MCF 10A (cell line): ENCODE measurements at regions not wholly inside any gene's neighbourhood (a gene's known extent, or its start where the extent isn't known, plus 50 kb on each side); places are given as distances from the start of the nearest gene placed in this dataset.

Experiments used
- BruUV-seq: library from RNA; stranded (reverse); fragments of 400-500 nt; replicated peaks from 2 replicates; lab custom pipeline; 2021; lab: Mats Ljungman, UMichigan
- CTCF ChIA-PET: fragments of 300-600 bp; sonication (Branson Sonifier 250); formaldehyde crosslinking; extraction: SDS; loops from one replicate; lab custom pipeline; 2021; ENCODE audit warnings: antibody characterized with exemption, inconsistent platforms; lab: Yijun Ruan, JAX
- POLR2A ChIA-PET: fragments of 300-600, 350-650 bp; sonication (Branson Sonifier 250); formaldehyde crosslinking; extraction: SDS; loops from one replicate; lab custom pipeline; 2020; ENCODE audit warnings: antibody characterized with exemption, inconsistent platforms; lab: Yijun Ruan, JAX
- DNase-seq: peaks from one replicate; pipeline ENCODE4 v3.0.0-alpha.2; 2018; ENCODE audit not compliant: unreplicated experiment
- H3K27ac Mint-ChIP-seq: one replicate; pipeline ENCODE4 v1.8.0; 2022; ENCODE audit warnings: mild to moderate bottlenecking, low read depth, mixed read lengths; ENCODE audit not compliant: unreplicated experiment
- H3K27me3 Mint-ChIP-seq: one replicate; pipeline ENCODE4 v1.8.0; 2022; ENCODE audit warnings: mixed read lengths; ENCODE audit not compliant: insufficient read depth, unreplicated experiment
- H3K36me3 Mint-ChIP-seq: one replicate; pipeline ENCODE4 v1.8.0; 2022; ENCODE audit warnings: mild to moderate bottlenecking, moderate library complexity, mixed read lengths; ENCODE audit not compliant: insufficient read depth, unreplicated experiment
- H3K4me1 Mint-ChIP-seq: one replicate; pipeline ENCODE4 v1.8.0; 2022; ENCODE audit warnings: mixed read lengths; ENCODE audit not compliant: insufficient read depth, unreplicated experiment
- H3K4me3 Mint-ChIP-seq: one replicate; pipeline ENCODE4 v1.8.0; 2022; ENCODE audit warnings: mild to moderate bottlenecking, moderate library complexity, mixed read lengths; ENCODE audit not compliant: unreplicated experiment
- H3K9me3 Mint-ChIP-seq: one replicate; pipeline ENCODE4 v1.8.0; 2022; ENCODE audit warnings: mixed read lengths; ENCODE audit not compliant: unreplicated experiment
- CTCF ChIP-seq: fragments of 200-600 bp; IDR thresholded peaks from one replicate; pipeline ENCODE4 v1.8.0; 2022; ENCODE audit warnings: antibody characterized with exemption, mild to moderate bottlenecking; ENCODE audit not compliant: unreplicated experiment
- intact Hi-C: fragments of 100-400 bp; cut with micrococcal nuclease; formaldehyde crosslinking; loops from 2 replicates; pipeline ENCODE4 v1.14.1; 2022

DNA sequence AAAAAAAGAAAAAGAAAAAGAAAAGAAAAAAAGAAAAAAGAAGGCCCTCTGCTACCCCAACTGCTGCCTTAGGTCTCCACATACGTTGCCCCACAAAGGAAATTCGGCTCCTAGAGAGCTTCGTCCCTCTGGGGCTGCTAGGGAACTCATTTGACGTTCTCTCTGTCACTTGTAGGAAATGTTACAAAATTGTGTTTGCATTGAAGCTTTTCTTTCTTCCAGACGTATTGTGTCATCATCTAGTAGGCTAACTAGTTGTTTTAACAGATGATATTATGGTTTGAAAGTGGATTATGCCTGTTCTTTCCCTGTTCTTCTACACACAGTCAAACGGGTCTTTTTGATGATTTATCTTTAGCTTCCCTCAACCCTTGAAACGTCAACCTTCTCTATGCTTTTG lies 125.3 kb downstream of the BDH1 start:
- H3K36me3 Mint-ChIP-seq, result no peaks in the 10 kb centered on the region
- no peak overlapping the region for H3K27ac Mint-ChIP-seq
- DNase-seq, result no peak
- intact Hi-C loops, result no loop called here
- POLR2A ChIA-PET, result interaction anchor here (1.1 to 1.2 kb wide), 2 partner anchors 8 to 12 kb away, joined by 3 read pairs; no protein-coding TSS in a partner anchor
- peaks cover 23% of the 10 kb centered on the region for H3K4me1 Mint-ChIP-seq
- no peak for TF ChIP-seq CTCF
- no TSS peak for BruUV-seq
- no peaks in the 10 kb centered on the region for H3K9me3 Mint-ChIP-seq
- H3K27me3 Mint-ChIP-seq, result peaks cover 11% of the 10 kb centered on the region
- CTCF ChIA-PET, result interaction anchor here (0.6 to 1.2 kb wide), 2 partner anchors 22 to 24 kb away, joined by 3 read pairs; no protein-coding TSS in a partner anchor
- H3K4me3 Mint-ChIP-seq, result no peak overlapping the region

GRCh38 chr3:197428952-197429351 lies 126.8 kb downstream of the BDH1 start:
- intact Hi-C loops, result no loop called here
- H3K4me1 Mint-ChIP-seq, result peaks cover 23% of the 10 kb centered on the region
- H3K36me3 Mint-ChIP-seq, result no peaks in the 10 kb centered on the region
- peaks cover 20% of the 10 kb centered on the region for H3K27me3 Mint-ChIP-seq
- BruUV-seq, result no TSS peak
- CTCF ChIA-PET, result interaction anchor here (0.6 kb wide), 2 partner anchors 48 to 150 kb away, joined by 3 read pairs; no protein-coding TSS in a partner anchor
- H3K27ac Mint-ChIP-seq, result no peak overlapping the region
- DNase-seq, result no peak
- H3K4me3 Mint-ChIP-seq, result no peak overlapping the region
- POLR2A ChIA-PET, result interaction anchor here (1.0 to 1.4 kb wide), 2 partner anchors 10 to 34 kb away, joined by 3 to 4 read pairs; no protein-coding TSS in a partner anchor
- no peak for TF ChIP-seq CTCF
- H3K9me3 Mint-ChIP-seq, result no peaks in the 10 kb centered on the region

DNA sequence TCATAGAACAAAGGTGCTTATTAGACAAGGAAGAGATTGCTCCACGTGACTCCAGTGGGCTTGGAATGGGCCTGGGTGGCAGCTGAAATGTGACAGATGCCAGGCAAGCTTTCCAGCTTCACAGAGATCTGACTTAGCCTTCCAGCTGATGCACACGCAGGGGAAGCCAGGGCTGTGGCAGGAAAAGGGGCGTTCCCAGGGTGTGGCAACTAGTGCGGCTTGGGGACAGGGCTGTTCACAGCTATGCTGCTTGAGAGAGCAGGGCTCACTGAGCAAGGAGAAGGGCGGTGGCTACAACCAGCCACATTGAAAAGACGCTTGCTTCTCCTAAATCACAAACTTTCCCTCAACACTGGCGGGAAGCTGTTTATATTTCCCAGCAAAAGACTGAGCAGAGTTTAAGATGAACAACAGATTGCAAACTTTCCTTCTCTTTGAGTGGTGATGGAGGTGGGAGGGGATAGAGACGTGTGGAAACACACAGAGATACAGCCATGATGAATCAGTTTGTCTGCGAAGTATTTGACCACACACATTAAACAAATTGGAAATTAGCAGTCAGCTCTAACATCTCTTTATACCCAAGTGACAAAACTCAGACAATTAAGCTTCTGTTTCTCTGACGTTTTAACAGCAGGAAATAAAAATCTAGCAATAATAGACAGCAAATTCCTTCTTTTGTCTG lies 127.5 kb downstream of the BDH1 start:
- peaks cover 20% of the 10 kb centered on the region for H3K27me3 Mint-ChIP-seq
- no peaks in the 10 kb centered on the region for H3K9me3 Mint-ChIP-seq
- intact Hi-C loops, result no loop called here
- BruUV-seq, result no TSS peak
- ChIA-PET POLR2A (interaction anchor here (1.0 to 1.4 kb wide), 2 partner anchors 11 to 33 kb away, joined by 3 to 4 read pairs; no protein-coding TSS in a partner anchor), CTCF (interaction anchor here (0.6 kb wide), 3 partner anchors 30 to 150 kb away, joined by 3 read pairs; no protein-coding TSS in a partner anchor)
- TF ChIP-seq CTCF, result no peak
- H3K4me1 Mint-ChIP-seq, result peaks cover 23% of the 10 kb centered on the region
- peak; percentile 30 for DNase-seq
- no peaks in the 10 kb centered on the region for H3K36me3 Mint-ChIP-seq
- no peak overlapping the region for H3K4me3 Mint-ChIP-seq
- H3K27ac Mint-ChIP-seq, result no peak overlapping the region

DNA sequence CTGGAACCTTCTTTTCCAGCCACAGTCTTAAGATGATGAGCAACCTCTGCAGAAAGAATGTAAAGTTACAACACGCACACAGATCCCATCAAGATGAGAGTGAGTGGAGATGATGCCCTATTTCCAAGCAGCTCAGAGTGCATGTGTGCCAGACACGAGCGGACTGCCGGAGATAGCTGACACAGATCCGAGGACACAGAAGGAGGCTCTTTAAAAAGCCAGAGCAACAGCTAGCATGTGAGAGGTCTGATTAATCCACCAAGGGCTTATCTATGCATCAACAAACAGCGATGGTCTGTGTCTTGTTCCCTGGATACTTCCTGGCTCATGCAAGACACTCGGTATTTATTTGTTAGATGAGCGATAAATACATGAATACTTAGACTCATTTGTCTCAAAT lies 128.6 kb upstream of the DLG1 start:
- Mint-ChIP-seq H3K4me3 (no peak overlapping the region), H3K36me3 (no peaks in the 10 kb centered on the region), H3K4me1 (peaks cover 29% of the 10 kb centered on the region), H3K27me3 (peaks cover 20% of the 10 kb centered on the region), H3K27ac (no peak overlapping the region), H3K9me3 (no peaks in the 10 kb centered on the region)
- no peak for TF ChIP-seq CTCF
- ChIA-PET POLR2A (no interaction called here), CTCF (interaction anchor here (0.6 to 0.7 kb wide), 2 partner anchors 27 to 79 kb away, joined by 4 to 5 read pairs; no protein-coding TSS in a partner anchor)
- no peak for DNase-seq
- intact Hi-C loops, result no loop called here
- no TSS peak for BruUV-seq
